DMS 273 (cell line): ENCODE measurements at regions not wholly inside any gene's neighbourhood (a gene's known extent, or its start where the extent isn't known, plus 50 kb on each side); places are given as distances from the start of the nearest gene placed in this dataset.
"Not testable (repeated sequence)": the region's sequence is repeated elsewhere in the genome, so short reads cannot be mapped to it uniquely, and the experiment has no call there.

ENCODE experiments used
- DNase-seq: peaks from one replicate; lab custom pipeline; 2025; ENCODE audit not compliant: unreplicated experiment; lab: John Stamatoyannopoulos, UW

GRCh38 chr2:4900861-4901770, 791.1 kb upstream of the SOX11 start:
- DNase-seq, result no peak

DNA sequence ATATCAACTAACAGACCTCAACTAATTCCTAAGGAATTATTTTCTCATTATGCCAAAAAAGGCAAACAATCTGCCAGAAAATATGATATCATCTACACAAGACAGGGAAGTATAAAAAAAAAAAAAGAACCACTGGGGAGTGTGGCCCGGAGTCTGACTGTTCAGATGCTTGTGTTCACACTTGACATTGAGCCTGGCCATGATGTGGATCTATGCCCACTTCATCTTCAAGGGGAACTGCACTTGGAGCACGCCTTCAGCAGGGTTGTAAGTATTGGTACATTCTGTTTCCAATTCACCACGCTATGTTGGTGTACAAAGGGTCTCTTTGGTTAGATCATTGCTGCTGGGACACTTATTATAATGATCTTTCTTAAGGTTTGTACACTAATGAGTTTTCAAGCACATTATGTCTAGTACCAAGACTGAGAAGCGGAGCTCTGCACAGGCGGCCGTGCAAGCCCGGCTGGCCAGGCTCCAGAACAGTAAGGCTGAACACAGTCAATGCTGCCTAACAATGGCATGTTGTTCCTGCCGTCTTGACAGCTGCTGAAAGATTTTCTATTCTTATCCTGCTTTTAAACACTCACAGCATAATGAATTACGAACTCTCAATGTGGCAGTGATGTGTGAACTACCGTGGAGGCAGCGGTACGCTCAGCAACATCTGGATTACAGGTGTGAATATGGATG, 788.4 kb upstream of the SOX11 start:
- DNase-seq, result no peak

DNA sequence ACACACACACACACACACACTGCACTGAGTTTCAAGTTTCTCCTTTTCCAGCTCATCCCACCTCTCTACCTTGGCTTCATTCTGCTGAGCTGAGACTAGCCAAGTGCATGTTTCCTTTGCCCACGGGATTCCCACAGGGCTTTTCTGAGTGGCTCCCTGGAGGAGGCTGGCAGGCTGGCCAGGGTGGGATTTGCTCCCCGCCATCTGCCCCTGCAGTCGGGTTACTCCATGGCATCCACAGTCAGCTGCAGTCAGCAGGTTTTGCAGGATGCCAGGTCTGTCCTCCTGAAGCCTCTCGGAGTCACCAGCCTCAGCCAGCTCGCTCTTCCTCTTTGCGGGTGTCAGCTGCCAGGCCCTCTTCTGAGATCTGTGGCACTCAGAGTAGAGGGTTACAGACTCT, 783.7 kb upstream of the SOX11 start:
- DNase-seq, result no peak

- no peak for DNase-seq
Observed at GRCh38 chr2:4909346-4910009, 782.7 kb upstream of the SOX11 start.

GRCh38 chr2:4914036-4914435, 778.1 kb upstream of the SOX11 start:
- DNase-seq, result no peak

GRCh38 chr2:4914551-4914950, 777.6 kb upstream of the SOX11 start:
- DNase-seq, result no peak

GRCh38 chr2:4915357-4915756, 776.8 kb upstream of the SOX11 start:
- no peak for DNase-seq

GRCh38 chr2:4916094-4916493, 776.1 kb upstream of the SOX11 start:
- no peak for DNase-seq

DNA sequence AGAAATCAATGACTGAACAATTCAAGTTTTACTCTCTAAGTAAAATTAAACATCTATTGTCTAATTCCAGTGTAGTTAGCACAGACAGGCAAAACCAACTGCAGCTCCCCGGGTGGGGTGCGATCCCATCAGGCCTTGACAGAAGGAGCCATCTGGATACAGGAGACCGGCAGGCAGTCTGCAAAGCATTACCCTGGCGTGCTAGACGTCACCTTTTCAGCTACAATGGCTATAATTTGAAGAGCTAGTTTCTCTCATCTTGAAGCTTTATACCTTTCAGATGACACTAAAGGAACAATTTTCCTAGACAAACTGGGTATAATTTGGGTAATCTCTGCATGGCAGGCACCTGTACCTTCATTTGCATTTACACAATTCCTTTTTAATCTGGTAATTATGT, 761.5 kb upstream of the SOX11 start:
- peak; percentile 4 for DNase-seq

DNA sequence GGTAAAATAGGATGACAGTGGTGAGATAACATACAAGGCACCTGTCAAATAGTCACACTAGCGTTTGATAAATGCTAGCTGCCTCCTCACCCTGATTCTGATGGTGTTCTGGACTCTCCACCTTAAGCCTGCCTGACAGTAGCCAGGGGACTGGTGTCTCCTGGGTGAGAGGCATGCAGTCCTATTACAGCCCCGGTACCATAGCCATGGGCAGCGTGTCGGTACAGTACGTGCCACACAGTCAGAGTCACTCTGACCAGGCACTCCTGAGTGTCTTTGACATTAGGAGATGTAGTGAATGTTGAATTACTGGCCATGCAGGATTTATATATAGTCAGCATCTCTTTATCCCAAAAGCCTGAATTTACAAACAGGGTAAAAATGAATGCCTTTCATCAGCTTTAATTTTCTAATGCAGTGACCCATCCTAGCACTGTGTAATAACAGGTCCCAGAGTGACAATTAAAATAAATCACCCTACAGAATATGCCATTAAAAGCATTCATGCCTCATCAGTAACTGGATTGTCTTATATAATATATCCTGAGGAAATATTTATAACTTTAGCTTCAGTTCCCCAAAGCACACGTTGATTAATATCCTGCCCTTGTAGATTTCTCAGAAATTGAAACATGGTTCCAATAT, 760.3 kb upstream of the SOX11 start:
- DNase-seq, result no peak

- not testable (repeated sequence) for DNase-seq
Observed at GRCh38 chr2:4935291-4935690, 756.9 kb upstream of the SOX11 start.

- no peak for DNase-seq
Observed at GRCh38 chr2:4937550-4937949, 754.6 kb upstream of the SOX11 start.

DNA sequence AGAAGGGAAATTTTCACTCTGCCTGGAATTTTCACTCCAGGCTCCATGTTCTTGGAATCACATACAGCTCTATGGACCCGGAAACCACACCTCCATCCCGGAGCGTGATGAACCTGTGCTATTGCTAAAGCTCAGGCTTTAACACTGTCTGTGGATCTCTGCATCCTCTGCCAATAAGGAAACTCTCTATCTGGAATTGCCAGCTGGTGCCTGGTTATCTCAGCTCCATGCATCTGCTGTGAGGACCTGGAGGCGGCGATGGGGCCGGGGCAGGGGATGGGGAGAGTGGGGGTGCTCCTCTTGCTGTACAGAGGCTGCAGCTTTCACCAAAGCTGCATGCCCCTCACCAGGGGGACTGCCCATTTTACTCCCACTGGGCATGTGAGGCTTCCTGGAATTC, 754.0 kb upstream of the SOX11 start:
- no peak for DNase-seq

GRCh38 chr2:4942441-4942840, 749.7 kb upstream of the SOX11 start:
- DNase-seq, result no peak

DNA sequence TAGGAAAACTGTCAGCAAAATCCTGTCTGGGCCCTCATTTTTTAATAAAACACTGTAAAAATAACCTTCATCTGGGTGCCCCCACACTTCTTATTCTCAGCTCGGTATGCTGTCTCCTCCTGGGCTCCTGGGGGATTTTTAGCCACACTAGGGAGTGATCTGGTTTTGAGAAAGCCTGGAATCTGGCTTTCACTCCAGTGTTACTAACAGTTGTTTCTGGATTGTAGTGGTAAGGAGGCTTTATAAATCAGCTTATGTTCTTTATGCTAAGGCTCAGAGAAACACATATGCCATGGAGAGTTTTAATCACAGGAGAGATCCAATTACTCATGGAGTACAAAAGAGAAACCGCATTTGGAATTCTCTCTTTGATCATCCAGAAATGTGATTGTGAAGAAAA, 744.3 kb upstream of the SOX11 start:
- no peak for DNase-seq

GRCh38 chr2:4951368-4951767, 740.8 kb upstream of the SOX11 start:
- DNase-seq, result no peak

DNA sequence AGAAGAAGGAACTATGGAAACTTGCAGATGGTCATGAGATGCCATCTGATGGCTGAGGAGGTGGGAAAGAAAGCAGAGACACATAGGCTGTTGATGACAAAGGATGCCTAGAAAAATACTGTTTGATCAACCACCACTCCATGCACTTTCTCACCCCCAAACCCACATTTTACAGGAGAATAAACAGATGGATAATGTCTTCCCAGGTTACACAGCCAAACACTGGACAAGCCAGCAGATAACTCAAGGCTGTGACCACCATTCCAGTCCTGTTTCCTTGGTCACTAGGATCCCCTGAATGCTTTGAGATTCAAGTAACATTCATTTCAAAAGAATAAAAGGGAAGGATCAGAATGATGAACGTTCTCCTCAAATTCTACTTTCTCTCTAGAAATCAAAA, 733.0 kb upstream of the SOX11 start:
- no peak for DNase-seq

DNA sequence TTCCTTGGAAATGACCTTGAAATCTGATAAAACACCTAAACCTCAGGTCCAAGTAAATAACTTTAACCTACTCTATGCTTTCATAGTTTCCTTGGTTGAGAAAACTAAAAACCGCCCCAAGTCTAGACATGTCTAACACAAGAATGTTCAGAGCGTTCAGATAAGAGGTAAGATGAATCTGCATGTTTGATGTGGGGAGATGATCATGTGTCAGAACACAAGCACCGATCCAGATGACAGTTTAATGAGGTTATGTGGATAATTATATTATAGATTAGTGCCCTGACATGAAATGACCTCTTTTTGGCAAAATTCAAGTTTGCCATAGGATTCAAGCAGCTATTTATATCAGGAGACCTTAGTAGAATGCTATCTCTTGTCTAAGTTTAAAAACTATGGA, 729.8 kb upstream of the SOX11 start:
- no peak for DNase-seq

DNA sequence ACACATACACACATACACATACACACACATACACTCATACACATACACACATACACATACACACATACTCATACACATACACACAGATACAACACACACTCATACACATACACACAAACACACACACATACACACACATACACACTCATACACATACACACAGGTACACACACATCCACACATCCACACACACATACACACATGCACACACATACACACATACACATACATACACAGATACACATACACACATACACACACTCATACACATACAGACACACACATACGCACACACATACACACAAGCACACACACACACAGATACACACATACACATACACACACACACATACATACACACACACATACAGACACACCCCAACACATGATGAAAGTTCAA, 729.1 kb upstream of the SOX11 start:
- DNase-seq, result no peak

GRCh38 chr2:4964001-4964540, 728.1 kb upstream of the SOX11 start:
- DNase-seq, result no peak

- DNase-seq, result no peak
Observed at GRCh38 chr2:4964579-4964978, 727.6 kb upstream of the SOX11 start.
